Stimulated activated CD8-positive, alpha-beta memory T cell treated with anti-CD3 and anti-CD28 coated beads, Interleukin-7, amount 100 ng/mL, for 4 hours (primary cell): ENCODE measurements at regions not wholly inside any gene's neighbourhood (a gene's known extent, or its start where the extent isn't known, plus 50 kb on each side); places are given as distances from the start of the nearest gene placed in this dataset.
"Not testable (repeated sequence)": the region's sequence is repeated elsewhere in the genome, so short reads cannot be mapped to it uniquely, and the experiment has no call there.

ENCODE experiments used
- DNase-seq, 2 donors: peaks; one replicate each; pipeline ENCODE4 v3.0.0-alpha.2; 2020; ENCODE audit warnings: low read depth in 2 of 2

DNA sequence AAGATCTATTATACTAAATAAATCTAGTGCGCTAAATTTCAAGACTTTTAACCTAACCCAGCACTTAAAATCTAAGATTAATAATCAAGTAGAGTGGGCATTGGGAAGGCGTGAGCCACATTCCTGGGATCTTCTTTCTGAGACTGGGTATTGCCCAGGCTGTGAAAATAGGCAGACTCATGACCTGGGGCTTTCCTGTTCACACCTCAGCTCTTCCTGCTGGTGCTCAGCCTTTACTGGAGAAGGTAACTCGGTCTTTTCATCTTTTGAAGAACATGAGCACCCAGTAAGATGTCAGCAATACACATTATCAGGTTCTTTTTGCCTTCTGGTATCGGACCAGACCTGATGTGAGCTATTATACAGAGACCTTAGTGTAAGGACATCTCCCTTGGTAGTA, 500.5 kb downstream of the PLCL1 start:
- no peak for DNase-seq

DNA sequence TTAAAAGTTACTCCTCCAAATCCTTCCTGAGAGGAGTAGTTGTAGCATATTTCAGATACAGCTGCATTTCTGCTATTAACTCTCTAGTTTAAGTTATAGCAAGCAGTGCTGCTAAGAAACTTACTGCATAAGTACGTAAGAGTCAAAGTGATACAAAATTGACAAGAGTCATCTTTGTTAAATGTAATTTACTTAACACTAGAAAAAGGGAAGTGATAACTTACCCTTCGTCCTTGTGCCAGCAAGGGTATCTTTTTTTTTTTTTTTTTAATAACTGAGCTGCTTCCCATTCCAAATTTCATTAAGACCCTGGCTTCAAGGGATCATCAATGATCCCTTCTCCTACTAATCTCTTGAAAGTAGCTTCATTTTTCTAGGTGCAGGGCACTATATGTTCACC, 493.0 kb downstream of the PLCL1 start:
- no peak for DNase-seq

DNA sequence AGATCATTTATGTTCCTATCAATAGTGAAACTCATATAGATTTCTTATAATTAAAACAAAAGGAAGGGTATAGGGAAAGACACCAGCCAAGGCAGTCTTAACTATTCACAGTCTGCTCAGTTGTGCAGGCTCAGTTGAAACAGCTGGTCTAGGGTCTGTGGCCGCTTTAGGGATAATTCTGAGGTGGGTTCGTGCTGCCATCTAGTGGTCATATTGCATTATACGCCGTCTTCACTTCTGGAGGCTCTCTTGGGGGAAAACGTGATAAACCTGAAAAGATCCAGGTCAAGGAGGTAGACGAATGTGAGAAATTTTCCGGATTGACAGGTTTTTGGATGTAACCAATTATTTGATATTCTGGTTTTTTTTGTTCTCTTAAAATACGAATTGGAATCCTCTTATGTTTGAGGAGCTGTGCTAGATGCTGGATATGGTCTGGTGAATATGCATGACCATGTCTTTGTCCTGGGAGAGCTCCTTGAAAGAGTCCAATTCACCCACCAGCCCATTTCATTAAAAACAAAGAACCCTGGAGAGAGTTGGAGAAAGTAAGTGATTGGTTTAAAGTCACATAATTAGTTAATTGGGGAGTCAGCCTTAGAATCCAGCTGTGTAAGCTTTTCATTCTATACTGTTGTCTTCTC, 492.4 kb downstream of the PLCL1 start:
- DNase-seq: peak; percentile 20 to 29

DNA sequence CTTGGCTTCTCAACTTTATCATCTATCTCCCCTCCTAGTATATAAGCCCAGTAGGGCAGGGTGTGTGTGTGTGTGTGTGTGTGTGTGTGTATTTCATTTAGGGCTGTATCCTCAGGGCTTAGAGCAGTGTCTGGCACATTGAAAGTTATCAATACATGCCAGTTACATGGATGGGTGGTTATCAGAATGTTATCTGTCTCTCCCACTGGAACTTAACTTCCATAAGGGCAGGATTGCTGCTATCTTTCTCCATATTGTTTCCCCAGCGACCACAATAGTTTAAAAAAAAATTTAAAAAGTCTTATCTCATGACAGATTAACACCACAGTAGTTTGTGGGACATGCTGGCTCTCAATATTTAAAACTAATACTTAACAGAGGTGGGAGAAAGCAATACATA, 488.9 kb downstream of the PLCL1 start:
- no peak for DNase-seq

- no peak for DNase-seq
Observed at GRCh38 chr2:198289811-198290210, 485.4 kb downstream of the PLCL1 start.

GRCh38 chr2:198287706-198288105, 483.3 kb downstream of the PLCL1 start:
- DNase-seq: no peak

DNA sequence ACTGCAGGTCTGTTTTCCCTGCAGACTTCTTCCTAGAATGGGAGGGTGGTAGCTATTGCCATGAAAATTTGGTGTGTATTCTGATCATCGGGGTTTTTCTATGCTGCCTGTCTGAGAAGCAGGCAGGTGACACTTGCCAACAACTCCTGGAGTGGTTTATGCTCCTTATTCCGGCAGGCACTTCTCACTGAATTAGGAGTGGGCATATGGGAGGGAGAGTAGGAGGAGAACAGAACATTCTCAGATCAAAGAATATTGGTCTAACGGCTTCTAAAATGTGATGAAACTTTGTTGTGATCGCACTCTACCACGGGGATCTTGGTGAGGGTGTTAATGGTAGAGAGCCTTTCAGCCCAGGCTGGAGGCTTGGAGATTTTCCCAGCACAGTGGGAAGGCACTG, 480.8 kb downstream of the PLCL1 start:
- DNase-seq: no peak

DNA sequence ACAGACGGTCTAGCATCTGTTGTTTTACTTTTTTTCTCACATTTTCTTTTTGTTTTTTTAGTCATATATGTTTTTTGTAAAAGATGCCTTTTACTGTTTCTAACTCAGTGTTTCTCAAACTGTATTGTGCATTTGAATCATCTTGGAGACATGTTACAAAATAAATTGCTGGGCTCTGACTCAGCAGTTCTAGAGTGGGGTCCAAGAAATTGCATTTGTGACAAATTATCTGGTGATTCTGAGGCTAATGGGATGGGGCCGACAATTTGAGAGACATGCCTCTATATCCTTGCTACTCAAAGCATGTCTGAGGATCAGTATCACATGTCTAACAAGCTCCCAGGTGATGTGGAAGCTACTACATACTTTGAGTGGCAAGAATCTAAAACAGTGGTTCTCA, 478.8 kb downstream of the PLCL1 start:
- DNase-seq: no peak

GRCh38 chr2:198282061-198282460, 477.7 kb downstream of the PLCL1 start:
- no peak for DNase-seq

GRCh38 chr2:198280145-198280544, 475.8 kb downstream of the PLCL1 start:
- DNase-seq: no peak

- no peak for DNase-seq
Observed at GRCh38 chr2:198279026-198279425, 474.6 kb downstream of the PLCL1 start.

GRCh38 chr2:198277181-198277580, 472.8 kb downstream of the PLCL1 start:
- DNase-seq: no peak

GRCh38 chr2:198273660-198274059, 469.3 kb downstream of the PLCL1 start:
- DNase-seq: no peak

DNA sequence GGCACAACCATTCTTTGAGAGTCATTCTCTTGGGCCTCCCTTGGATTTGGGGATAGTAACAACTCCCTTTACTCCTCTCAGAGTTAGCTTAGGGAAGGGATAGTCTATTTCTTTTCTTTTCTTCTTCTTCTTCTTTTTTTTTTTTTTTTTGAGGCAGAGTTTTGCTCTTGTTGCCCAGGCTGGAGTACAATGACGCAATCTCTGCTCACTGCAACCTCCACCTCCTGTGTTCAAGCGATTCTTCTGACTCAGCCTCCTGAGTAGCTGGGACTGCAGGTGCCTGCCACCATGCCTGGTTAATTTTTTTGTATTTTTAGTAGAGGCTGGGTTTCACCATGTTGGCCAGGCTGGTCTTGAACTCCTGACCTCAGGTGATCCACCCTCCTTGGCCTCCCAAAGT, 465.8 kb downstream of the PLCL1 start:
- DNase-seq: not testable (repeated sequence)

DNA sequence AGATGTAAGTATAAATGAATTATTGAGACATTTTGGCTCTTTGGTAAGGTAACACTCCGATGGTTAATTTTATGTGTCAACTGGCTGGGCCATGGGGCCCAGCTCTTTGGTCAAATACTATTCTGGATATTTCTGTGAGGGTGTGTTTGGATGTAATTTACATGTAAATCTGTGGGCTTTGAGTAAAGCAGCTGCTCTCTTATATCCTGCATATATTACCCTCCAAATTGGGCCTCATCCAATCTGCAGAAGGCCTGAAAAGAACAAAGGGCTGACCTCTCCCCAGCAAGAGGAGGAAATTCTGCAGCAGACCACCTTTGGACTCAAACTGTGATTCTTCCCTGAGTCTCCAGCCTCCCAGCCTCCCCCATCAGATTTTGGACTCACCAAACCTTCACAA, 464.1 kb downstream of the PLCL1 start:
- no peak for DNase-seq

DNA sequence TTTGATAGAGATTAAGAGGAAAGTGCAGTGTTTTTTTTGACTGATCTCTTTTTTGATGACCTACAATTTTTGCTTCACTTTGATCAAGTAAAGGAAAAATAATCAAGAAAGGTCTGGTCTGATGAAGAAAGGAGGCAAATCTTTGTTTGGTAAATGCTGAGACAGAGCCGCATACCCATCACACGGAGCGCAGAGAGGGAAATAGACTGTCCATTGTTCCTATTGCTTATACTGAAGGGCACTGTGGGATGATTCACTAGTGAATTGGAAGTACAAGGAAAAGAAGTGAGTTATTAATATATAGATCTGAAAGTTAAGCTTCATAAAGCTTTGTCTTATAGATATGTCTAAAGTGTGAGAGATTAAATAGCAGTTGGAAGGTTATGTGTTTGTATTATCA, 455.1 kb downstream of the PLCL1 start:
- no peak for DNase-seq

GRCh38 chr2:198254536-198255090, 450.2 kb downstream of the PLCL1 start:
- DNase-seq: no peak

DNA sequence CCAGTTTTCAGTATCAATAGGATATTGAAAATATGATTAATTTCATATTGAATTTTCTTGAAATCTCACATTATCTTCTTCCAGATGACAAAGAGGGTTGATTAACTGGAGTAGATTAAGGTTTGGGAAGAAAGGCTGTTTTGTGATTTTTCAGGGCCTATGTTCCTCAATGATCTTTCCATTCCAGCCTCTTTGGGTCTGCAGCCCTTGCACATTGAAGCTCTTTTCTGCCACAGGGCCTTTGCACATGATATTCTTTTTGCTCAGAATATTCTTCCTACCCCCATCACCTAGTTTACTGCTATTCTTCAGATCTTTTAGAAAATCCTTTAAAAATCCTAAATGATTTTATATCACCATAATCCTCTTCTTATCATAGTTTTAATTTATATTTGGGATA, 449.6 kb downstream of the PLCL1 start:
- DNase-seq: no peak

GRCh38 chr2:198252472-198252871, 448.1 kb downstream of the PLCL1 start:
- DNase-seq: no peak

- no peak for DNase-seq
Observed at GRCh38 chr2:198242093-198242492, 437.7 kb downstream of the PLCL1 start.

- no peak for DNase-seq
Observed at GRCh38 chr2:198238429-198238828, 434.0 kb downstream of the PLCL1 start.

DNA sequence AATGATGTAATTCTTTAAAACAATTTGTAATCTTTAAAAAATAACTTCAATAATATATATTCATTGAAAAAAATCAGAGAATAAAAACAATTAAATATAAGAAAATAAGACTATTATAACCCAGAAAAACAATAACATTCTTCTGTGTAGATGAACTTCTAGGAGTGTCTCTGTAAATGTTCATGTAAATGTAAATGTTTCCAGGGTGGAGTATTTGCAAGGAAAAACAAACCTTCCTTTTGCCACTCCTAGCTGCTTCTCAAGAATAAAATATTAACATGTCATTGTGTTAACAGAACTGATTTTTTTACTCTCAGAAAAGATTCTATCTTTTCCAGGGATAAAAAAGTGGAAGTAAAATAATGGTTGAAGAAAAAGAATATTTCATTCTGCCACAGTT, 431.9 kb downstream of the PLCL1 start:
- DNase-seq: no peak

GRCh38 chr2:198232281-198232680, 427.9 kb downstream of the PLCL1 start:
- no peak for DNase-seq

DNA sequence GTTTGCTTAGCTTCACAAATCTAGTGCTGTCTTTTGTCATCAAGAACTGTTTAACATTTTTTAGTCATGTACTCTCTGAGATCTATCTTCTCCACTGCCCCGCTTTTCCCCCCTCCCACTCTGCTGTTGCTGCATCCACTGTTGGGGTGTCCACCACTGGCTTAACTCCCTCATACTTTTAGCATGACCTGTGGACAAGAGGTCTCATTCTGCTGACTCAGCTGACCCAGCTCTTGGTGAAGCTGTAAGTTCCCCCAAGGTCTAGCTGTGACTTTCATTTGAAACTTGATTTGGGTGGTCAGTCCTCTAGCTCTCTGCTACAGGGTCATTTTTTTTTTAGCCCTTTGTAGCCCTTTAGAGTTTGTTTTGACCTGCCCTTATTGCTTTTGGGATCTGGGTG, 427.2 kb downstream of the PLCL1 start:
- no peak for DNase-seq
